ENCODE measurements at regions not wholly inside any gene's neighbourhood (a gene's known extent, or its start where the extent isn't known, plus 50 kb on each side); places are given as distances from the start of the nearest gene placed in this dataset.
"Not testable (repeated sequence)": the region's sequence is repeated elsewhere in the genome, so short reads cannot be mapped to it uniquely, and the experiment has no call there.

DNA sequence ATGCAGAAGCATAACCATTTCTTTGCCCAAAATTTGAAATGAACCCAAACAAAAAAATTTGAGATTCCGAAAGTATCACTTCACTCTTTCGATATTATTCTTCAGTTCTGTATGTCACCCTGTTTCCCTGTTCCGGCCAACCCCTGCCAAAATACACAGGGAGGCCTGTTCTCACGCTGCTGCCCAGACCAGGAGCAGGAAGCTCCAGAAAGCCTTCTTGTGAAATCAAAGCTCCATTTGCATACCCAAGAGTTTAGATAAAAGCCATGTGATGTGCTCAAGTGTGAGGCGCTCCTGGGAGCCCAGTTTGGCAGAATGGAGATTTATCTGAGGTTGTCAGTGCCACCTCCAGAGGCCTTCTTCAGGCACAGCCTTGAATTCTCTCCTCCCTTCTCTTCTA, 236.2 kb downstream of the FGFR2 start:
- no peaks in the 10 kb centered on the region for H3K36me3 ChIP-seq (ENCODE audit: insufficient read depth, low read length)
- H3K4me1 ChIP-seq (ENCODE audit: insufficient read depth, low read length) = no peaks in the 10 kb centered on the region
- no peak overlapping the region for H3K27ac ChIP-seq (ENCODE audit: low read depth, low read length)
- no peak overlapping the region for H3K4me3 ChIP-seq (ENCODE audit: low read depth in 1 of 2, low read length in 2 of 2)
- H3K9ac ChIP-seq (ENCODE audit: low read length) = no peak overlapping the region
- H3K27me3 ChIP-seq (ENCODE audit: control insufficient read depth in 1 of 2, insufficient read depth in 2 of 2, low read length in 2 of 2) = no peaks in the 10 kb centered on the region
- no peaks in the 10 kb centered on the region for H3K9me3 ChIP-seq (ENCODE audit: low read length)

DNA sequence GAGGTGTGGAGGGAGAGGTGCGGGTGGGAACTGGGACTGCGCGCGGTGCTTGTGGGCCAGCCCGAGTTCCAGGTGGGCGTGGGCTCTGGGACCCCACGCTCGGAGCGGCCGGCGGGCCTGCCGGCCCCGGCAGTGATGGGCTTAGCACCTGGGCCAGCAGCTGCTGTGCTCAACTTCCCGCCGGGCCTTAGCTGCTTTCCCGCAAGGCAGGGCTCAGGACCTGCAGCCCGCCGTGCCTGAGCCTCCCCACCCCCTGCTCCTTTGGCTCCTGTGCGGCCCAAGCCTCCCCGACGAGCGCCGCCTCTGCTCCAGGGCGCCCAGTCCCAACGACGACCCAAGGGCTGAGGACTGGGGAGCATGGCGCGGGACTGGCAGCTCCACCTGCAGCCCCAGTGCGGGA, 232.7 kb downstream of the FGFR2 start:
- H3K36me3 ChIP-seq (ENCODE audit: insufficient read depth, low read length) = no peaks in the 10 kb centered on the region
- H3K9me3 ChIP-seq (ENCODE audit: low read length) = no peaks in the 10 kb centered on the region
- H3K4me3 ChIP-seq (ENCODE audit: low read depth in 1 of 2, low read length in 2 of 2) = no peak overlapping the region
- no peak overlapping the region for H3K9ac ChIP-seq (ENCODE audit: low read length)
- H3K4me1 ChIP-seq (ENCODE audit: insufficient read depth, low read length) = peaks cover 3% of the 10 kb centered on the region
- no peaks in the 10 kb centered on the region for H3K27me3 ChIP-seq (ENCODE audit: control insufficient read depth in 1 of 2, insufficient read depth in 2 of 2, low read length in 2 of 2)
- no peak overlapping the region for H3K27ac ChIP-seq (ENCODE audit: low read depth, low read length)

DNA sequence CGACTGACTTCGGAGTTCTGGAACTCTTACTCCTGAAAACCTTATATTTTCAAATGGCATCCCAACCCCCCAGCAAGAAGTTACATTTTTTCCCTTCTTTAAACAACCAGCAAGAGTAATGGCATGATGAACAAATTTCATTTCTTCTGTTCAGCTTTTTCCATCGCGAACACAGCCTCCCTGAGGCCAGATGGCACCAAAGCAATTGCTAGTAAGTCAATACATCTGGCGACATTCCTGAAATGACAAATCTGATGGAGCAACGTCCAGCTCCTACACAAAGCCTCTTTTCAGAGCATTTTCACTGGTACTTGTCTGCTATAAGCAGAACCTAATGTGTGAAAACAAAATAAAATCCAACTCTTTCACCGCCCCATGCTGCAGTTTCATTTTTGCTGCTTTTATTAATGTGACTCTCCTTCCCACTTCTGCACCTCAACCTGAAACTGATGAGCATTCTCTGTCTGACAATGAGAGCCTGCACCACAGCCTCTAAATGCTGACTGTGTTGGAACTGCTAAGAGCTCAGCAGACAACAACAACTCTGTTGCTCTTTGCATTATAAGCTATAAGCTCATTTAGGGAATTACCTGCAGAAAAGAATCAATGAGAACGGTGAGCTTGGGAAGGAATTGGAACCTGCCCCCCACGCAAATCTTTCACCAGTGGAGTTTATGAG, 229.8 kb downstream of the FGFR2 start:
- no peaks in the 10 kb centered on the region for H3K36me3 ChIP-seq (ENCODE audit: insufficient read depth, low read length)
- H3K27me3 ChIP-seq (ENCODE audit: control insufficient read depth in 1 of 2, insufficient read depth in 2 of 2, low read length in 2 of 2) = no peaks in the 10 kb centered on the region
- H3K9me3 ChIP-seq (ENCODE audit: low read length) = no peaks in the 10 kb centered on the region
- no peak overlapping the region for H3K27ac ChIP-seq (ENCODE audit: low read depth, low read length)
- H3K4me3 ChIP-seq (ENCODE audit: low read depth in 1 of 2, low read length in 2 of 2) = no peak overlapping the region
- peaks cover 3% of the 10 kb centered on the region for H3K4me1 ChIP-seq (ENCODE audit: insufficient read depth, low read length)
- no peak overlapping the region for H3K9ac ChIP-seq (ENCODE audit: low read length)

GRCh38 chr10:121369616-121370015, 228.6 kb downstream of the FGFR2 start:
- Histone ChIP-seq H3K4me1 (ENCODE audit: insufficient read depth, low read length) (peaks cover 3% of the 10 kb centered on the region), H3K9ac (ENCODE audit: low read length) (no peak overlapping the region), H3K36me3 (ENCODE audit: insufficient read depth, low read length) (no peaks in the 10 kb centered on the region), H3K27ac (ENCODE audit: low read depth, low read length) (no peak overlapping the region), H3K9me3 (ENCODE audit: low read length) (no peaks in the 10 kb centered on the region), H3K27me3 (ENCODE audit: control insufficient read depth in 1 of 2, insufficient read depth in 2 of 2, low read length in 2 of 2) (no peaks in the 10 kb centered on the region), H3K4me3 (ENCODE audit: low read depth in 1 of 2, low read length in 2 of 2) (no peak overlapping the region)

DNA sequence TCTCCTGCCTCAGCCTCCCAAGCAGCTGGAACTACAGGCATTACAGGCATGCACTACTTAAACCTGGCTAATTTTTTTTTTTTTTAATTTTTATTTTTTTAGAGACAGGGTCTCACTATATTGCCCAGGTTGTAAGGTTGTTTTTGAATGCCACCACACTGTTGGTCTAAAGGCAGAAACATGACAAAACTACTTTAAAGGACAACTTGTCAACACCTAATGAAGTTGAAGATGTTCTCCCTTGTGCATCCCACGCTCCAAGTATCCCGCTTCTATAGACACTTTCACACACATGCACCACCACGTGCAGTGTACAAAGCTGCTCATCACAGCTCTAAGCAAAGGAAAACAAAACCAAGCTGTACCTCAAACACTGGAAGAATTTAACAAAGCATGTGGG, 226.4 kb downstream of the FGFR2 start:
- no peaks in the 10 kb centered on the region for H3K9me3 ChIP-seq (ENCODE audit: low read length)
- H3K36me3 ChIP-seq (ENCODE audit: insufficient read depth, low read length) = no peaks in the 10 kb centered on the region
- peaks cover 3% of the 10 kb centered on the region for H3K4me1 ChIP-seq (ENCODE audit: insufficient read depth, low read length)
- no peak overlapping the region for H3K4me3 ChIP-seq (ENCODE audit: low read depth in 1 of 2, low read length in 2 of 2)
- no peak overlapping the region for H3K27ac ChIP-seq (ENCODE audit: low read depth, low read length)
- no peaks in the 10 kb centered on the region for H3K27me3 ChIP-seq (ENCODE audit: control insufficient read depth in 1 of 2, insufficient read depth in 2 of 2, low read length in 2 of 2)
- no peak overlapping the region for H3K9ac ChIP-seq (ENCODE audit: low read length)

GRCh38 chr10:121373411-121373810, 224.8 kb downstream of the FGFR2 start:
- no peaks in the 10 kb centered on the region for H3K9me3 ChIP-seq (ENCODE audit: low read length)

DNA sequence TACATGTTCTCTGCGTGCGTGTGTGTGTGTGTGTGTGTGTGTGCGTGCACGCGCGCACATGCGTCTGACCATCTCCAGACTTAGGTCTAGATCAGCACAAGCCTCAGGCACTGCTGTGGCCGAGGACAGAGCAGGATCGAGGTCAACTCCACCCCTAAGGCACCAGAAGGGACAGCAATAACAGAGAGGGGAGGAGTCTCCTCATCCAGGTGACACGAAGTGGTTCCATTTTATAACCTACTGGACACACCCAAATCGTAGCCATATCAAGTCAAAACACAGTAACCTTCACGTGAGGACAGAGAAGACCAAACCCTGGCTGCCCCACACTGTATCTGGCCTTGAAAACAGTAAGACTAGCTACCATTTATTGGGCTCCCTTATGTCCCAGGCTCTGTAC, 224.1 kb downstream of the FGFR2 start:
- Histone ChIP-seq H3K9me3 (ENCODE audit: low read length) (no peaks in the 10 kb centered on the region), H3K27ac (ENCODE audit: low read depth, low read length) (no peak overlapping the region), H3K27me3 (ENCODE audit: control insufficient read depth in 1 of 2, insufficient read depth in 2 of 2, low read length in 2 of 2) (no peaks in the 10 kb centered on the region), H3K4me1 (ENCODE audit: insufficient read depth, low read length) (no peaks in the 10 kb centered on the region), H3K9ac (ENCODE audit: low read length) (no peak overlapping the region), H3K4me3 (ENCODE audit: low read depth in 1 of 2, low read length in 2 of 2) (no peak overlapping the region), H3K36me3 (ENCODE audit: insufficient read depth, low read length) (no peaks in the 10 kb centered on the region)

More at GRCh38 chr10:121373411-121373810, 224.8 kb downstream of the FGFR2 start:
- H3K4me3 ChIP-seq (ENCODE audit: low read depth in 1 of 2, low read length in 2 of 2) = no peak overlapping the region
- H3K9ac ChIP-seq (ENCODE audit: low read length) = no peak overlapping the region
- peaks cover 1% of the 10 kb centered on the region for H3K4me1 ChIP-seq (ENCODE audit: insufficient read depth, low read length)
- no peak overlapping the region for H3K27ac ChIP-seq (ENCODE audit: low read depth, low read length)
- H3K36me3 ChIP-seq (ENCODE audit: insufficient read depth, low read length) = no peaks in the 10 kb centered on the region
- no peaks in the 10 kb centered on the region for H3K27me3 ChIP-seq (ENCODE audit: control insufficient read depth in 1 of 2, insufficient read depth in 2 of 2, low read length in 2 of 2)

GRCh38 chr10:121375172-121375571, 223.1 kb downstream of the FGFR2 start:
- Histone ChIP-seq H3K4me1 (ENCODE audit: insufficient read depth, low read length) (no peaks in the 10 kb centered on the region), H3K4me3 (ENCODE audit: low read depth in 1 of 2, low read length in 2 of 2) (no peak overlapping the region), H3K36me3 (ENCODE audit: insufficient read depth, low read length) (no peaks in the 10 kb centered on the region), H3K9ac (ENCODE audit: low read length) (no peak overlapping the region), H3K27me3 (ENCODE audit: control insufficient read depth in 1 of 2, insufficient read depth in 2 of 2, low read length in 2 of 2) (no peaks in the 10 kb centered on the region), H3K27ac (ENCODE audit: low read depth, low read length) (no peak overlapping the region), H3K9me3 (ENCODE audit: low read length) (no peaks in the 10 kb centered on the region)

GRCh38 chr10:121378251-121378801, 219.9 kb downstream of the FGFR2 start:
- Histone ChIP-seq H3K27ac (ENCODE audit: low read depth, low read length) (no peak overlapping the region), H3K27me3 (ENCODE audit: control insufficient read depth in 1 of 2, insufficient read depth in 2 of 2, low read length in 2 of 2) (no peaks in the 10 kb centered on the region), H3K36me3 (ENCODE audit: insufficient read depth, low read length) (no peaks in the 10 kb centered on the region), H3K4me3 (ENCODE audit: low read depth in 1 of 2, low read length in 2 of 2) (no peak overlapping the region), H3K4me1 (ENCODE audit: insufficient read depth, low read length) (no peaks in the 10 kb centered on the region), H3K9me3 (ENCODE audit: low read length) (no peaks in the 10 kb centered on the region), H3K9ac (ENCODE audit: low read length) (no peak overlapping the region)

- no peaks in the 10 kb centered on the region for H3K4me1 ChIP-seq (ENCODE audit: insufficient read depth, low read length)
- H3K9me3 ChIP-seq (ENCODE audit: low read length) = no peaks in the 10 kb centered on the region
- no peak overlapping the region for H3K4me3 ChIP-seq (ENCODE audit: low read depth in 1 of 2, low read length in 2 of 2)
- H3K36me3 ChIP-seq (ENCODE audit: insufficient read depth, low read length) = no peaks in the 10 kb centered on the region
- H3K27ac ChIP-seq (ENCODE audit: low read depth, low read length) = no peak overlapping the region
- H3K27me3 ChIP-seq (ENCODE audit: control insufficient read depth in 1 of 2, insufficient read depth in 2 of 2, low read length in 2 of 2) = no peaks in the 10 kb centered on the region
- H3K9ac ChIP-seq (ENCODE audit: low read length) = no peak overlapping the region
Observed at GRCh38 chr10:121379013-121379412, 219.2 kb downstream of the FGFR2 start.

DNA sequence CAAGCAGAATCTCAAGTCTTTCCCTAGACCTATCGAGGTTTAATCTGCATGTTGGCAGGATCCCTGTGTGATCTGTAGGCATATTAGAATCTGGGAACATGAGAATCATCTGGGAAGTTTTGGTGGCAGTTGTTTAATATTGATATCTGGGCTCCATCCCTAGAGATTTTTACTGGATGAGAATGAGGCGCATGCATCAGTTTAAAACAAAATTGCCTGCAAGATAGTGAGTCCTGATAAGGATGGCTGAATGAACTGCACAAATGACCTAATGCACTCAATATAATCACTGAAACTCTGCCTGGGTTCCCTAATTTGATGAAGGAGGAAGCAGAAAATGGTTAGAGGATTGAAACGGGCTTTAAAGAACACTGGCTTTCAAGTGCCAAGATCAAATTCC, 218.0 kb downstream of the FGFR2 start:
- Histone ChIP-seq H3K9ac (ENCODE audit: low read length) (no peak overlapping the region), H3K9me3 (ENCODE audit: low read length) (no peaks in the 10 kb centered on the region), H3K27ac (ENCODE audit: low read depth, low read length) (no peak overlapping the region)

DNA sequence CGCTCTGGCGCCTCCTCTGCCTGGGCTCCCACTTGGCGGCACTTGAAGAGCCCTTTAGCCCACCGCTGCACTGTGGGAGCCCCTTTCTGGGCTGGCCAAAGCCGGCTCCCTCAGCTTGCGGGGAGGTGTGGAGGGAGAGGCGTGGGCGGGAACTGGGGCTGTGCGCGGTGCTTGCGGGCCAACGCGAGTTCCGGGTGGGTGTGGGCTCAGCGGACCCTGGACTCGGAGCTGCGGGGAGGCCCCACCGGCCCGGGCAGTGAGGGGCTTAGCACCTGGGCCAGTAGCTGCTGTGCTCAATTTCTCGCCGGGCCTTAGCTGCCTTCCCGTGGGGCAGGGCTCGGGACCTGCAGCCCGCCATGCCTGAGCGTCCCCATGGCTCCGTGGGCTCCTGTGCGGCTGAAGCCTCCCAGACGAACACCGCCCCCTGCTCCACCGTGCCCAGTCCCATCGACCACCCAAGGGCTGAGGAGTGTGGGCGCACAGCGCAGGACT, 216.2 kb downstream of the FGFR2 start:
- H3K4me3 ChIP-seq (ENCODE audit: low read depth in 1 of 2, low read length in 2 of 2); H3K27ac ChIP-seq (ENCODE audit: low read depth, low read length); H3K4me1 ChIP-seq (ENCODE audit: insufficient read depth, low read length); H3K27me3 ChIP-seq (ENCODE audit: control insufficient read depth in 1 of 2, insufficient read depth in 2 of 2, low read length in 2 of 2); H3K36me3 ChIP-seq (ENCODE audit: insufficient read depth, low read length); H3K9ac ChIP-seq (ENCODE audit: low read length); H3K9me3 ChIP-seq (ENCODE audit: low read length): not testable (repeated sequence)

More for the DNA sequence above, 218.0 kb downstream of the FGFR2 start:
- H3K27me3 ChIP-seq (ENCODE audit: control insufficient read depth in 1 of 2, insufficient read depth in 2 of 2, low read length in 2 of 2) = no peaks in the 10 kb centered on the region
- H3K4me3 ChIP-seq (ENCODE audit: low read depth in 1 of 2, low read length in 2 of 2) = no peak overlapping the region
- no peaks in the 10 kb centered on the region for H3K4me1 ChIP-seq (ENCODE audit: insufficient read depth, low read length)
- H3K36me3 ChIP-seq (ENCODE audit: insufficient read depth, low read length) = no peaks in the 10 kb centered on the region

Data from muscle layer of colon (tissue), 2 donors.